IMR-90 (cell line): ENCODE measurements at regions not wholly inside any gene's neighbourhood (a gene's known extent, or its start where the extent isn't known, plus 50 kb on each side); places are given as distances from the start of the nearest gene placed in this dataset.

ENCODE experiments used
- BHLHE40 ChIP-seq: fragments of 150-350 bp; IDR thresholded peaks from 2 replicates; pipeline ENCODE4 v1.6.1; 2016; ENCODE audit warnings: mild to moderate bottlenecking, low read depth, low read length
- CTCF ChIP-seq: conservative IDR thresholded peaks from 2 replicates; pipeline ENCODE4 v1.5.1; 2012; ENCODE audit warnings: mild to moderate bottlenecking, low read depth, low read length, improper control_type of control experiment
- RFX5 ChIP-seq: IDR thresholded peaks from 2 replicates; pipeline ENCODE4 v1.8.0; 2012; ENCODE audit warnings: low read depth, mild to moderate bottlenecking, low read length, moderate library complexity

- TF ChIP-seq BHLHE40 (no peak), CTCF (no peak), RFX5 (no peak)
Measured at GRCh38 chr14:83799233-83799632, 1730.7 kb upstream of the FLRT2 start.
